GM23338 (cell line): ENCODE measurements at regions not wholly inside any gene's neighbourhood (a gene's known extent, or its start where the extent isn't known, plus 50 kb on each side); places are given as distances from the start of the nearest gene placed in this dataset.

Experiments used
- ATAC-seq: fragments of 200-7000 bp; cut with Tn5 transposase; 3 replicates; pipeline ENCODE4 v1.9.1; 2020
- DNase-seq: peaks from one replicate; pipeline ENCODE4 v3.0.0-alpha.2; 2015; ENCODE audit warnings: low spot score
- H2AFZ ChIP-seq: fragments of 200-600 bp; sonication (generic); 2 replicates; pipeline ENCODE4 v1.8.0; 2016; ENCODE audit warnings: antibody characterized with exemption, mild to moderate bottlenecking, moderate library complexity
- H3F3A ChIP-seq: fragments of 200-600 bp; sonication (generic); replicated peaks from 2 replicates; pipeline ENCODE4 v1.8.0; 2017; ENCODE audit warnings: antibody characterized with exemption, mixed run types, low read depth
- H3K27ac ChIP-seq: fragments of 200-600 bp; sonication (generic); 2 replicates; pipeline ENCODE4 v1.6.1; 2016; ENCODE audit warnings: low read depth
- H3K27me3 ChIP-seq: fragments of 200-600 bp; sonication (generic); 2 replicates; pipeline ENCODE4 v1.8.0; 2016; ENCODE audit warnings: mild to moderate bottlenecking, mixed run types, moderate library complexity; ENCODE audit not compliant: insufficient read depth
- H3K36me3 ChIP-seq: fragments of 200-600 bp; sonication (generic); 2 replicates; pipeline ENCODE4 v1.8.0; 2016; ENCODE audit warnings: mild to moderate bottlenecking; ENCODE audit not compliant: insufficient read depth
- H3K4me1 ChIP-seq: fragments of 200-600 bp; sonication (generic); 2 replicates; pipeline ENCODE4 v1.8.0; 2016; ENCODE audit warnings: mild to moderate bottlenecking, moderate library complexity; ENCODE audit not compliant: insufficient read depth
- H3K4me2 ChIP-seq: fragments of 200-600 bp; sonication (generic); 2 replicates; pipeline ENCODE4 v1.7.1; 2017; ENCODE audit warnings: mixed run types
- H3K4me3 ChIP-seq: fragments of 200-600 bp; sonication (generic); 2 replicates; pipeline ENCODE4 v1.6.1; 2016; ENCODE audit warnings: mixed run types
- H3K79me2 ChIP-seq: fragments of 200-600 bp; sonication (generic); replicated peaks from 2 replicates; pipeline ENCODE4 v1.8.0; 2017; ENCODE audit warnings: mild to moderate bottlenecking; ENCODE audit not compliant: insufficient read depth
- H3K9me2 ChIP-seq: fragments of 200-600 bp; sonication (generic); 2 replicates; pipeline ENCODE4 v1.8.0; 2017; ENCODE audit not compliant: insufficient read depth
- H4K20me1 ChIP-seq: fragments of 200-600 bp; sonication (generic); replicated peaks from 2 replicates; pipeline ENCODE4 v1.8.0; 2017; ENCODE audit warnings: mild to moderate bottlenecking; ENCODE audit not compliant: insufficient read depth
- H3K27ac Mint-ChIP-seq: 2 replicates; pipeline ENCODE4 v1.8.0; 2020; ENCODE audit warnings: inconsistent platforms, mild to moderate bottlenecking, moderate library complexity, mixed read lengths
- H3K27me3 Mint-ChIP-seq: 3 replicates; pipeline ENCODE4 v1.8.0; 2022; ENCODE audit warnings: low read depth, mild to moderate bottlenecking, moderate library complexity, mixed read lengths, inconsistent platforms; ENCODE audit not compliant: insufficient read depth, poor library complexity
- H3K36me3 Mint-ChIP-seq: 3 replicates; pipeline ENCODE4 v1.8.0; 2021; ENCODE audit warnings: low read depth, mild to moderate bottlenecking, inconsistent platforms, moderate library complexity, mixed read lengths
- H3K4me1 Mint-ChIP-seq: 3 replicates; pipeline ENCODE4 v1.8.0; 2020; ENCODE audit warnings: mild to moderate bottlenecking, inconsistent platforms, mixed read lengths
- H3K4me3 Mint-ChIP-seq: 3 replicates; pipeline ENCODE4 v1.8.0; 2021; ENCODE audit warnings: moderate library complexity, mild to moderate bottlenecking, inconsistent platforms, mixed read lengths
- H3K9me3 Mint-ChIP-seq: 3 replicates; pipeline ENCODE4 v1.8.0; 2020; ENCODE audit warnings: moderate library complexity, mild to moderate bottlenecking, inconsistent platforms, mixed read lengths
- CREB1 ChIP-seq: fragments of 250-450 bp; sonication (Bioruptor Pico); IDR thresholded peaks from 2 replicates; pipeline ENCODE4 v1.5.0; 2020; ENCODE audit warnings: low read depth, mild to moderate bottlenecking, moderate library complexity
- CTCF ChIP-seq, 2 experiments: fragments of 200-600 bp in 1 of 2; sonication (generic) in 1 of 2; conservative IDR thresholded peaks; 2 replicates each; pipeline versions ENCODE4 v1.5.1 to v1.6.1; 2016 to 2017; ENCODE audit warnings: antibody characterized with exemption in 2 of 2, low read depth in 2 of 2, mild to moderate bottlenecking in 2 of 2, moderate library complexity in 1 of 2
- ETS1 ChIP-seq: IDR thresholded peaks from 2 replicates; pipeline ENCODE4 v1.6.1; 2016; ENCODE audit warnings: antibody characterized with exemption
- EZH2 ChIP-seq: fragments of 200-600 bp; sonication (generic); IDR thresholded peaks from one replicate; pipeline ENCODE4 v1.8.0; 2017; ENCODE audit warnings: antibody characterized with exemption, mild to moderate bottlenecking, low read depth; ENCODE audit not compliant: unreplicated experiment
- EZH2phosphoT487 ChIP-seq: fragments of 200-600 bp; sonication (generic); IDR thresholded peaks from one replicate; pipeline ENCODE4 v1.8.1; 2018; ENCODE audit warnings: antibody characterized with exemption; ENCODE audit not compliant: unreplicated experiment
- JUNB ChIP-seq: IDR thresholded peaks from one replicate; pipeline ENCODE4 v1.6.1; 2016; ENCODE audit warnings: antibody characterized with exemption; ENCODE audit not compliant: unreplicated experiment
- NANOG ChIP-seq: IDR thresholded peaks from 2 replicates; pipeline ENCODE4 v1.6.1; 2016; ENCODE audit warnings: antibody characterized with exemption, borderline replicate concordance
- POLR2AphosphoS5 ChIP-seq: IDR thresholded peaks from 2 replicates; pipeline ENCODE4 v1.6.1; 2016; ENCODE audit warnings: antibody characterized with exemption, low read depth
- REST ChIP-seq: IDR thresholded peaks from one replicate; pipeline ENCODE4 v1.6.1; 2018; ENCODE audit warnings: antibody characterized with exemption; ENCODE audit not compliant: unreplicated experiment
- STAT1 ChIP-seq: IDR thresholded peaks from one replicate; pipeline ENCODE4 v1.6.1; 2016; ENCODE audit warnings: antibody characterized with exemption; ENCODE audit not compliant: unreplicated experiment
- ZNF114 ChIP-seq: fragments of 250-450 bp; sonication (Bioruptor Pico); IDR thresholded peaks from 2 replicates; pipeline ENCODE4 v1.5.0; 2020; ENCODE audit warnings: mild to moderate bottlenecking, moderate library complexity
- ZNF331 ChIP-seq: fragments of 250-450 bp; sonication (Bioruptor Pico); IDR thresholded peaks from 2 replicates; pipeline ENCODE4 v1.5.0; 2020; ENCODE audit warnings: low read depth, mild to moderate bottlenecking, moderate library complexity

DNA sequence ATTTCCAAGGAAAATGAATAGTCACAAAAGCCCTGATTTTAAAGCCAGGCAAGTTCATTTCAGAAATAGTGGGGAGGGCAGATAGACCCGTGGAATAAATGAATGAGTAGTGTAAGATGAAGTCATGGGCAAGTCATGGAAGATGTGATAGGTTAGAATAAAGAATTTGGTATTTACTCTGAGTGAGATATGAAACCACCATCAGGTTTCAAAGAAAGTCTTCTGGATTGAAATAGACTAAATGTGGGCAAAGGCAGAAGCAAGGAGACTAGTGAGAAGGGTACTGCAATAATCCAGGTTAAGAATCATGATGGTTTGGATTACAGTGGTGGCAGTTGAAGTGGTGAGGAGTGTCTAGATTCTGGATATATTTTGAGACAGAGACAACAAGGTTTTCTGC lies 218.5 kb upstream of the AFF2 start:
- Mint-ChIP-seq H3K4me3 (no peak overlapping the region), H3K36me3 (no peaks in the 10 kb centered on the region)

DNA sequence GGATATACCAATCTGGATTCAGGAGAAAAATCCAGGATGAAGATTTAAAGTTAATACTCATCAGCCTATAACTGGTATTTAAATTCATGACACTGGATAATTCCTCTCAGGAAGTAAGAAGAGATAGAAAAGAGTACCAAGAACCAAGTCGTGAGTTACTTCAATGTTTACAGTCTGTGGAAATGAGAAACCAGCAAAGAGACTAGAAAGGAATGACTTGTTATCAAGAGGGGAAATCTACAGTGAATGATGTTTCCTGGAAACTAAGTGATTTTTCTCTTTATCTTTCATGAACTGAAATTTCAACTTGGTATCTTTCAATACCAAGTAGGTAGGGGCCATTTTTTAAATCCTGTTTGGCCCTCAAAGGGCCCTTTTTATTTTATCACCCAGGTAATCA lies 217.9 kb upstream of the AFF2 start:
- no peaks in the 10 kb centered on the region for H3F3A ChIP-seq
- Mint-ChIP-seq H3K9me3 (no peaks in the 10 kb centered on the region), H3K4me3 (no peak overlapping the region), H3K27me3 (no peaks in the 10 kb centered on the region), H3K27ac (no peak overlapping the region), H3K36me3 (no peaks in the 10 kb centered on the region), H3K4me1 (peaks cover 13% of the 10 kb centered on the region)
- ATAC-seq (no peak), DNase-seq (no peak)
- H3K9me2 ChIP-seq = no peaks in the 10 kb centered on the region
- no peaks in the 10 kb centered on the region for H4K20me1 ChIP-seq
- no peaks in the 10 kb centered on the region for H3K36me3 ChIP-seq
- H3K4me1 ChIP-seq = peaks cover 12% of the 10 kb centered on the region
- no peaks in the 10 kb centered on the region for H3K27me3 ChIP-seq
- H3K27ac ChIP-seq = no peak overlapping the region
- no peak overlapping the region for H3K4me2 ChIP-seq
- no peaks in the 10 kb centered on the region for H3K79me2 ChIP-seq
- H2AFZ ChIP-seq = no peak overlapping the region
- H3K4me3 ChIP-seq = no peak overlapping the region
- TF ChIP-seq REST = no peak
- no peak for TF ChIP-seq EZH2
- no peak for TF ChIP-seq CTCF (conservative IDR thresholded peaks at IDR 0.05; ENCODE audit: low read depth in 2 of 2)
- TF ChIP-seq EZH2phosphoT487 = no peak
- TF ChIP-seq STAT1 = no peak
- TF ChIP-seq ZNF331 = no peak
- no peak for TF ChIP-seq CREB1
- TF ChIP-seq NANOG = no peak
- TF ChIP-seq ETS1 = no peak
- no peak for TF ChIP-seq JUNB
- no peak for TF ChIP-seq POLR2AphosphoS5
- TF ChIP-seq ZNF114 (CRISPR knock-in tag) = no peak

More for the DNA sequence above, 218.5 kb upstream of the AFF2 start:
- no peak for TF ChIP-seq EZH2phosphoT487
- H3K27ac Mint-ChIP-seq = no peak overlapping the region
- DNase-seq (no peak), ATAC-seq (no peak)
- H3K27me3 ChIP-seq = no peaks in the 10 kb centered on the region
- peaks cover 8% of the 10 kb centered on the region for H3K4me1 ChIP-seq
- no peaks in the 10 kb centered on the region for H3K79me2 ChIP-seq
- no peaks in the 10 kb centered on the region for H3F3A ChIP-seq
- no peaks in the 10 kb centered on the region for H3K27me3 Mint-ChIP-seq
- no peaks in the 10 kb centered on the region for H3K36me3 ChIP-seq
- H3K27ac ChIP-seq = no peak overlapping the region
- no peaks in the 10 kb centered on the region for H3K9me2 ChIP-seq
- H3K4me2 ChIP-seq = no peak overlapping the region
- H2AFZ ChIP-seq = no peak overlapping the region
- H3K4me3 ChIP-seq = no peak overlapping the region
- H4K20me1 ChIP-seq = no peaks in the 10 kb centered on the region
- peaks cover 9% of the 10 kb centered on the region; the same call in 2 of the 3 replicates for H3K4me1 Mint-ChIP-seq
- no peaks in the 10 kb centered on the region for H3K9me3 Mint-ChIP-seq
